ENCODE measurements at regions not wholly inside any gene's neighbourhood (a gene's known extent, or its start where the extent isn't known, plus 50 kb on each side); places are given as distances from the start of the nearest gene placed in this dataset.
"Not testable (repeated sequence)": the region's sequence is repeated elsewhere in the genome, so short reads cannot be mapped to it uniquely, and the experiment has no call there.

DNA sequence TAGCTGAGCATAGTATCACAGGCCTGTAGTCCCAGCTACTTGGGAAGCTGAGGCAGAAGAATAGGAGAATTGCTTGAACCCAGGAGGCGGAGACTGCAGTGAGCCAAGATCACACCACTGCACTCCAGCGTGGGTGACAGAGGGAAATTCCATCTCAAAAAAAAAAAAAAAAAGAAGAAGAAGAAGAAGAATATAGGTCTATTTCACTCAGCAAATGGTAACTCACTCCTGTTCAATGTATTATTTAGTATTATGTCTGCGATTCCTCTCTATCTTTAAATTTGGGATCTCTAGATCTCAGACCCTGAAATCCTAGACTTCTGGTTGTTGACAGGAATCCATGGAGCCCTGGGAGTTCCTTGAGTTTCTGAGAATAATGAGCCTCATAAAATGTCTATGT lies 98.6 kb downstream of the HFE start:
- TF ChIP-seq, protein P1, sequence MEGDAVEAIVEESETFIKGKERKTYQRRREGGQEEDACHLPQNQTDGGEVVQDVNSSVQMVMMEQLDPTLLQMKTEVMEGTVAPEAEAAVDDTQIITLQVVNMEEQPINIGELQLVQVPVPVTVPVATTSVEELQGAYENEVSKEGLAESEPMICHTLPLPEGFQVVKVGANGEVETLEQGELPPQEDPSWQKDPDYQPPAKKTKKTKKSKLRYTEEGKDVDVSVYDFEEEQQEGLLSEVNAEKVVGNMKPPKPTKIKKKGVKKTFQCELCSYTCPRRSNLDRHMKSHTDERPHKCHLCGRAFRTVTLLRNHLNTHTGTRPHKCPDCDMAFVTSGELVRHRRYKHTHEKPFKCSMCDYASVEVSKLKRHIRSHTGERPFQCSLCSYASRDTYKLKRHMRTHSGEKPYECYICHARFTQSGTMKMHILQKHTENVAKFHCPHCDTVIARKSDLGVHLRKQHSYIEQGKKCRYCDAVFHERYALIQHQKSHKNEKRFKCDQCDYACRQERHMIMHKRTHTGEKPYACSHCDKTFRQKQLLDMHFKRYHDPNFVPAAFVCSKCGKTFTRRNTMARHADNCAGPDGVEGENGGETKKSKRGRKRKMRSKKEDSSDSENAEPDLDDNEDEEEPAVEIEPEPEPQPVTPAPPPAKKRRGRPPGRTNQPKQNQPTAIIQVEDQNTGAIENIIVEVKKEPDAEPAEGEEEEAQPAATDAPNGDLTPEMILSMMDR (IDR thresholded peaks at IDR 0.05; ENCODE audit: insufficient read depth, low read length, severe bottlenecking): no peak
- FAIRE-seq: no peak
- H3K36me3 ChIP-seq (ENCODE audit: control insufficient read depth, insufficient read depth, low read length): no peaks in the 10 kb centered on the region

DNA sequence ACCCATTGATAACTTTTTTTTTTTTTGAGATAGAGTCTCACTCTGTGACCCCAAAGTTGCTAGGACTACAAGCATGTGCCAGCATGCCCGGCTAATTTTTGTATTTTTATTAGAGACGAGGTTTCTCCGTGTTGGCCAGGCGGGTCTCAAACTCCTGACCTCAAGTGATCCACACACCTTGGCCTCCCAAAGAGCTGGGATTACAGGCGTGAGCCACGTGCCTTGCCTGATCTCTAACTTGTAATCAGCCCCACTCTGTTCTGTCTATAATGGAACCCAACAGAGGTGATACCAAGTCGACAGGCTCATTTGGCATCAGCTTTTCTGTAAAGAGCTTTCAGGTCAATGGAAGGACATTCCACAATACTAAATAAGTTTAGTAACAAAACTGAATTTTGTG lies 99.4 kb downstream of the HFE start:
- TF ChIP-seq, protein P1 (IDR thresholded peaks at IDR 0.05; ENCODE audit: insufficient read depth, low read length, severe bottlenecking): no peak
- no peak for DNase-seq (ENCODE audit: low read depth)
- Histone ChIP-seq H3K27me3 (ENCODE audit: control insufficient read depth, insufficient read depth, low read length) (no peaks in the 10 kb centered on the region), H3K4me3 (ENCODE audit: low read depth, low read length) (no peak overlapping the region), H3K36me3 (ENCODE audit: control insufficient read depth, insufficient read depth, low read length) (no peaks in the 10 kb centered on the region)
- no peak for FAIRE-seq

More for the DNA sequence above, 98.6 kb downstream of the HFE start:
- H3K4me3 ChIP-seq (ENCODE audit: low read depth, low read length): no peak overlapping the region
- no peak for DNase-seq (ENCODE audit: low read depth)
- H3K27me3 ChIP-seq (ENCODE audit: control insufficient read depth, insufficient read depth, low read length): no peaks in the 10 kb centered on the region

DNA sequence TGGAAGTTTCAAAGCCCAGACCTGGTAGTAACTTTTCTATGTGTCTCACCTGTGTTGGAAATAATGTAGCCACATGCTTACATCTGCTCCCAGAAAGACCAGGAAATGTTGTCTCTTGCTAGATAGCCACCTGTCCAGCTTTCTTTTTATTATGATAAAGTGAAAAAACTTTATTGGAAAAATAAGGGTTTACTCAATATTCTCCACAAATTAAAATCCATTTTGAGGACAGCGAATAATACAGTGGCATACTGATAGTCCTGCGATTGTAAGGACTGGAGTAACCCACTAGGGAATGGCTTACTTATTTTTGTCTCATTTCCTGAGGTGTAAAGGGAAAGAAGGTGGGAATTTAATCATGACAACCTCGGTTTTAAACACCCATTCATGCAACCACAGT lies 100.1 kb downstream of the HFE start:
- no peak for DNase-seq (ENCODE audit: low read depth)
- no peaks in the 10 kb centered on the region for H3K36me3 ChIP-seq (ENCODE audit: control insufficient read depth, insufficient read depth, low read length)
- no peak for FAIRE-seq
- TF ChIP-seq, protein P1 (IDR thresholded peaks at IDR 0.05; ENCODE audit: insufficient read depth, low read length, severe bottlenecking): no peak
- no peaks in the 10 kb centered on the region for H3K27me3 ChIP-seq (ENCODE audit: control insufficient read depth, insufficient read depth, low read length)
- no peak overlapping the region for H3K4me3 ChIP-seq (ENCODE audit: low read depth, low read length)

DNA sequence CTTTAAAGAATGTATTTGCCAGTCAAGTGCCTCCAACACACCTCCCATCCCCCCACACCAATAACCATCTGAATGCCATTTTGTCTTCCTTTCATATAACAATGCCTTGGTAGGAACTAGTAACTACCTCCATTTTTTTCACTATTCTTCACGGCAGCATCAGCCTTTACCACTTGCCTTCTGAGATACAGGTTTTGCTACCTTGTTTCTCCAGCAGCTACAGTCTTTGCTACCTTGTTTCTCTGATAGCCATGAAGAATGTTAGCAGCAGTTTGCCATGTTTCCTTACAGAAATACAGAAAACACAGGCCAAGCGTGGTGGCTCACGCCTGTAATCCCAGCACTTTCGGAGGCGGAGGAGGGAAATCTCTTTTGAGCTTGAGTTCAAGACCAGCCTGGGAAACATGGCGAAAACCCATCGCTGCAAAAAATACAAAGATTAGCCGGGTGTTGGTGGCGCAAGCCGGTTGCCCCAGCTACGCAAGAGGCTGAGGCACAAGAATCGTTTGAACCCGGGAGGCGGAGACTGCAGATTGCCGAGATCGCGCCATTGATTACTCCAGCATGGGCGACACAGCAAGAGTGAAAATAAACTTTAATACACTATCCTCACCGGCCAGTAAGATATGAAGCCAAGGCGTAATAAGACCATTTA lies 100.9 kb downstream of the HFE start:
- FAIRE-seq (no peak), DNase-seq (ENCODE audit: low read depth) (peak; percentile 29)
- H3K4me3 ChIP-seq (ENCODE audit: low read depth, low read length): peak overlapping the region; percentile 56
- no peaks in the 10 kb centered on the region for H3K36me3 ChIP-seq (ENCODE audit: control insufficient read depth, insufficient read depth, low read length)
- no peaks in the 10 kb centered on the region for H3K27me3 ChIP-seq (ENCODE audit: control insufficient read depth, insufficient read depth, low read length)
- TF ChIP-seq, protein P1 (IDR thresholded peaks at IDR 0.05; ENCODE audit: insufficient read depth, low read length, severe bottlenecking): no peak

DNA sequence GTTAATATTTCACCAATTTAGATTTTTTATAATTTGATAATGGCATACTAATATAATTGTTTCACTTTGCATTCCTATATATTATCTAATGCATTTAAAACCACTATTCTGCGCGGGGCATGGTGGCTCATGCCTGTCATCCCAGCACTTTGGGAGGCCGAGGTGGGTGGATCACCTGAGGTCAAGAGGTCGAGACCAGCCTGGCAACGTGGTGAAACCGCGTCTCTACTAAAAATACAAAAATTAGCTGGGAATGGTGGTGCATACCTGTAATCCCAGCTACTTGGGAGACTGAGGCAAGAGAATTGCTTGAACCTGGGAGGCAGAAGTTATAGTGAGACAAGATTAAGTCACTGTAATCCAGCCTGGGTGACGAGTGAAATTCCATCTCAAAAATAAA lies 104.3 kb downstream of the HFE start:
- H3K4me3 ChIP-seq (ENCODE audit: low read depth, low read length); H3K27me3 ChIP-seq (ENCODE audit: control insufficient read depth, insufficient read depth, low read length); H3K36me3 ChIP-seq (ENCODE audit: control insufficient read depth, insufficient read depth, low read length); FAIRE-seq; DNase-seq (ENCODE audit: low read depth): not testable (repeated sequence)

DNA sequence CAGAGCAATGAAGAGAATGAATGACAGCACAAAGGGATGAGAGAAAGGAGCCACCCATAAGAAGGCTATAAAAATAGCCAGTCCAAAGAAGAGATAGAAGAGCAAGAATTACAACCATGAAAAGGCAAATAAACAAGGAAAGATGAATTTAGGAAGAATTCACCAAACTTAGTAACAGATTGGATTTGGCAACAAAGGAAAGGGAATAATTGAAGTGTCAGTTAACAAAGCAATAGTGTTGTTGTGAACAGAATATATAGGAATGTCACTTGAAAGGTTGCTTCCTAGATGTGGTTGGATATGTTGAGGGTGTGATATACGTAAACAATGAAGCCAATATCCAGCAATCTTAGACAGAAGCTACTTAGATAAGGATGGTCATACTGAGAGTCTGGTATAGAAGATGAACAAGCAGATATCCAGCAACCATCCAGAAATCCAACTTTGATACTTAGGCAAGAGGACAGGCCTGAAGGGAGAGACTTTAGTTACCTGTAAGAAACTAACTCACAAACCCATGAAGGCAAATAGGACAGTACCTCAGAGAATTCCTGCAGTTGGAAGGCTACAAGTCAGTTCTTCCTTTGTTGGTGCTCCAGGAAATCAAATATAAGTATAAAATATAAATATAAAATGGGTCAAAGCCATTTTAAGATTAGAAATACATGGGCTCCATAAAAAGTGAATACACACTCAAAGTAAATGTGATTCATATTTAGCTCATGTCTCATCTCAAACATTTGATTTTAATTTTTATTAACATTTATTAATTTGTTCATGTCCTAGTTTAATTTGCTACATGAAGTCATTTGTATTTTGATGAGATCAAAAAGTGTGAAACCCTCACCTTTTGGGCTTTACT lies 106.5 kb downstream of the HFE start:
- peaks cover 1% of the 10 kb centered on the region for H3K36me3 ChIP-seq (ENCODE audit: control insufficient read depth, insufficient read depth, low read length)
- TF ChIP-seq, protein P1 (IDR thresholded peaks at IDR 0.05; ENCODE audit: insufficient read depth, low read length, severe bottlenecking): no peak
- DNase-seq (ENCODE audit: low read depth) (no peak), FAIRE-seq (no peak)
- H3K27me3 ChIP-seq (ENCODE audit: control insufficient read depth, insufficient read depth, low read length): no peaks in the 10 kb centered on the region
- no peak overlapping the region for H3K4me3 ChIP-seq (ENCODE audit: low read depth, low read length)
